ENCODE measurements at regions not wholly inside any gene's neighbourhood (a gene's known extent, or its start where the extent isn't known, plus 50 kb on each side); places are given as distances from the start of the nearest gene placed in this dataset.

DNA sequence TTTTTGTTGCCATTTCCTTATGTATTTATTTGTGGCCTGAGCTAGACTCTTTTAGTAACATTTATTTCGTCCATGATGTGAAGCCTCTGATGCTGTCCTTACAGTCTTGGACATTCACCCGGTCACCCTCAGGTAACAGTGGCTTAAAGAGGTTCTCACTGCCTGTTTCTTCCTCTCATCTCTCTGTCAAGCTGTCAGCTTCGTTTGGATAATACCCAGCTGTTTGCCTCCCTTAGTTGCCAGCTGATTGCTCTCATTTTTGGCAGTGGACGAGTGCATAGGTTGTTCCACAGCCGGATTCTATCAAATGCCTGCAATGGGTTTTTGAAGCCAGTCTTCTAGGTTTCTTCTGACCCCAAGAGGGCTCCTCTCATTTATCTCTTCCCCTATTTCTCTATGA lies 427.7 kb downstream of the MED10 start:
- dilution Hi-C loops (cut with MboI; ENCODE audit: extremely low pct_ligation_motif_present, low sequenced_read_pairs) (no loop called here), intact Hi-C loops (cut with micrococcal nuclease) (no loop called here)
- Histone ChIP-seq H3K4me2 (ENCODE audit: insufficient read depth, low read length) (no peak overlapping the region), H4K20me1 (replicated peaks; ENCODE audit: control insufficient read depth, extremely low read depth, insufficient read depth, low read length) (no peaks in the 10 kb centered on the region), H3K27ac (ENCODE audit: insufficient read depth, low read depth, low read length) (no peak overlapping the region), H2AFZ (ENCODE audit: low read depth, low read length) (no peak overlapping the region), H3K9me1 (replicated peaks; ENCODE audit: control insufficient read depth, extremely low read depth, insufficient read depth, low read length) (no peaks in the 10 kb centered on the region), H3K36me3 (ENCODE audit: control insufficient read depth in 2 of 2, extremely low read depth in 1 of 2, insufficient read depth in 2 of 2, low read length in 2 of 2) (no peaks in the 10 kb centered on the region), H3K9ac (replicated peaks; ENCODE audit: extremely low read depth, insufficient read depth, low read length) (no peak overlapping the region), H3K27me3 (ENCODE audit: control insufficient read depth in 2 of 2, insufficient read depth in 2 of 2, low read length in 2 of 2) (no peaks in the 10 kb centered on the region), H3K4me3 (replicated peaks in 1 of 3; ENCODE audit: insufficient read depth in 1 of 3, low read depth in 1 of 3, low read length in 3 of 3) (no peak overlapping the region), H3K4me1 (ENCODE audit: control insufficient read depth, extremely low read depth, insufficient read depth, low read length) (no peaks in the 10 kb centered on the region), H3K79me2 (ENCODE audit: control insufficient read depth, insufficient read depth, low read length) (no peaks in the 10 kb centered on the region), H3K9me3 (replicated peaks; ENCODE audit: control insufficient read depth, insufficient read depth, low read length) (peaks cover 2% of the 10 kb centered on the region)
- TF ChIP-seq GATA2 (IDR thresholded peaks at IDR 0.05; ENCODE audit: insufficient read depth, insufficient read length, low read depth, low read length) (no peak), MYC (IDR thresholded peaks at IDR 0.05; ENCODE audit: low read depth, low read length) (no peak), EZH2 (IDR thresholded peaks at IDR 0.05; ENCODE audit: borderline replicate concordance, low read depth, low read length, severe bottlenecking) (no peak), FOS (IDR thresholded peaks at IDR 0.05; ENCODE audit: borderline replicate concordance, insufficient read depth, low read length) (no peak), MAX (IDR thresholded peaks at IDR 0.05; ENCODE audit: insufficient read depth, insufficient read length) (no peak), CTCF (IDR thresholded peaks at IDR 0.05; ENCODE audit: extremely low read depth in 1 of 2, insufficient read depth in 1 of 2, low read depth in 1 of 2, low read length in 2 of 2) (no peak), JUN (IDR thresholded peaks at IDR 0.05; ENCODE audit: borderline replicate concordance, insufficient read depth, insufficient read length, low read depth) (no peak), POLR2AphosphoS5 (IDR thresholded peaks at IDR 0.05; ENCODE audit: insufficient read depth, low read depth, low read length) (no peak), POLR2A (IDR thresholded peaks at IDR 0.05; ENCODE audit: low read depth, low read length) (no peak)
- POLR2A ChIA-PET = no interaction called here
- DNase-seq (ENCODE audit: low read depth, low spot score) = no peak
- no TSS peak for BruUV-seq (replicated peaks)
- CTCF ChIA-PET = no interaction called here
- FAIRE-seq = no peak
